Neural crest cell (in vitro differentiated cells): ENCODE measurements at regions not wholly inside any gene's neighbourhood (a gene's known extent, or its start where the extent isn't known, plus 50 kb on each side); places are given as distances from the start of the nearest gene placed in this dataset.

Experiments used
- DNase-seq: peaks from one replicate; pipeline ENCODE4 v3.0.0; 2021; ENCODE audit warnings: low read depth, mixed read lengths, low spot score
- H3K27ac Mint-ChIP-seq: one replicate; pipeline ENCODE4 v1.8.0; 2021; ENCODE audit warnings: mild to moderate bottlenecking, mixed read lengths; ENCODE audit not compliant: unreplicated experiment
- H3K27me3 Mint-ChIP-seq: 2 replicates; pipeline ENCODE4 v1.8.0; 2021; ENCODE audit warnings: low read depth, mild to moderate bottlenecking, mixed read lengths
- H3K36me3 Mint-ChIP-seq: 2 replicates; pipeline ENCODE4 v1.8.0; 2021; ENCODE audit warnings: low read depth, mild to moderate bottlenecking, mixed read lengths
- H3K4me1 Mint-ChIP-seq: 2 replicates; pipeline ENCODE4 v1.8.0; 2021; ENCODE audit warnings: mixed read lengths
- H3K4me3 Mint-ChIP-seq: one replicate; pipeline ENCODE4 v1.8.0; 2021; ENCODE audit warnings: mild to moderate bottlenecking, mixed read lengths
- H3K9me3 Mint-ChIP-seq: 2 replicates; pipeline ENCODE4 v1.8.0; 2021; ENCODE audit warnings: mixed read lengths
- CTCF ChIP-seq: fragments of 200-600 bp; sonication (generic); conservative IDR thresholded peaks from 2 replicates; pipeline ENCODE4 v1.5.0; 2021; ENCODE audit warnings: antibody characterized with exemption, mild to moderate bottlenecking

GRCh38 chr18:67269206-67269605 lies 247.3 kb downstream of the DSEL start:
- Mint-ChIP-seq H3K27me3 (no peaks in the 10 kb centered on the region), H3K4me3 (no peak overlapping the region), H3K9me3 (peaks cover 2% of the 10 kb centered on the region), H3K36me3 (no peaks in the 10 kb centered on the region), H3K27ac (no peak overlapping the region), H3K4me1 (no peaks in the 10 kb centered on the region)
- TF ChIP-seq CTCF = no peak
- no peak for DNase-seq

- DNase-seq = no peak
- Mint-ChIP-seq H3K27me3 (no peaks in the 10 kb centered on the region), H3K27ac (no peak overlapping the region), H3K4me3 (no peak overlapping the region), H3K4me1 (no peaks in the 10 kb centered on the region), H3K36me3 (no peaks in the 10 kb centered on the region), H3K9me3 (peaks cover 2% of the 10 kb centered on the region)
- no peak for TF ChIP-seq CTCF
Measured at GRCh38 chr18:67268530-67268929, 248.0 kb downstream of the DSEL start.

- Mint-ChIP-seq H3K4me3 (no peak overlapping the region), H3K4me1 (no peaks in the 10 kb centered on the region), H3K27ac (no peak overlapping the region), H3K9me3 (no peaks in the 10 kb centered on the region), H3K36me3 (no peaks in the 10 kb centered on the region), H3K27me3 (no peaks in the 10 kb centered on the region)
- no peak for TF ChIP-seq CTCF
- no peak for DNase-seq
Measured at GRCh38 chr18:67266246-67267237, 250.0 kb downstream of the DSEL start.

- Mint-ChIP-seq H3K4me1 (no peaks in the 10 kb centered on the region), H3K27ac (no peak overlapping the region), H3K27me3 (no peaks in the 10 kb centered on the region), H3K36me3 (no peaks in the 10 kb centered on the region), H3K4me3 (no peak overlapping the region), H3K9me3 (no peaks in the 10 kb centered on the region)
- no peak for TF ChIP-seq CTCF
- DNase-seq = no peak
Measured at GRCh38 chr18:67265464-67266245, 250.9 kb downstream of the DSEL start.

GRCh38 chr18:67261931-67262552 lies 254.5 kb downstream of the DSEL start:
- Mint-ChIP-seq H3K9me3 (no peaks in the 10 kb centered on the region), H3K4me1 (no peaks in the 10 kb centered on the region), H3K27ac (no peak overlapping the region), H3K36me3 (no peaks in the 10 kb centered on the region), H3K4me3 (no peak overlapping the region), H3K27me3 (no peaks in the 10 kb centered on the region)
- DNase-seq = no peak
- TF ChIP-seq CTCF = no peak
